Stimulated activated CD4-positive, alpha-beta T cell treated with anti-CD3 and anti-CD28 coated beads, Interleukin-2, amount 100 ng/mL, for 48 hours (primary cell): ENCODE measurements at regions not wholly inside any gene's neighbourhood (a gene's known extent, or its start where the extent isn't known, plus 50 kb on each side); places are given as distances from the start of the nearest gene placed in this dataset.
A peak's percentile ranks its signal among the peaks of the same experiment; 100 is the strongest.
"Not testable (repeated sequence)": the region's sequence is repeated elsewhere in the genome, so short reads cannot be mapped to it uniquely, and the experiment has no call there.

Experiments
- DNase-seq, 2 donors: peaks; one replicate each; pipeline ENCODE4 v3.0.0-alpha.2; 2020

DNA sequence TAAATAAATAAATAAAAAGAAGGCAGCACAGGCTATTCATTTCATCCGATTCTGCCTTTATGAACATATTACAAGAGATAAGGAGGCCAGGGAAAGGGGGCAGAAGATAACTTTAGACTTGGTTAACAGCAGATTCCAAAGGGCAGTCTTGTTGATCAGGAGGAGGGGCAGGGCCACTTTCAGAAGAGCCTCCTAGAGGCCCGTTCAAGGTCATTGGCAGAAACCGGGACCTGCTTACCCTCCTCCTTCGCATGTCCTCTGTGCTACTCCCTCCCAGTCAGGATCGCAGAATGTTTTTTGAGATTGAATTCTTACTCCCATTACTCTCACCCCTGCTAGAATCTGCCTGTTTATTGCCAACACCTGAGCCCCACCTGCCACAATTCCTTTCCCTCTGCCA is 217.0 kb upstream of the IPO5 start:
- no peak for DNase-seq

DNA sequence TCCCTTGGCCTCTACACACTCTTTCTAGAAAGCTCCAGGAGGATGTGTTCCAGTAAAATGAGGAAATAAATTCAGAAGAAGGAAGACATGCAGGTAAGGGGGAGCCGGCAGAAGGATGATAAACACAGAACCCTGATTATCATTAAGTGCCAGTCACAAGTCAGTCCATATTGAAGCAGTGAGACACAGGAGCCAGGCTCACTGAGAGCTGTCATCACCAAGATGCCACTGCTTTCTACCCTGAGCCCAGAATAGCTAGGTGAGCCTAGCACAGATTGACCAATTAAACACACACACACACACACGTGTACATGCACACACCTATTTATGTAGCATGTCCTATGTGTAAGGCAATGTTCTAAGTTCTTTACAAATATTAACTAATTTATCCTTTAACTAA is 211.4 kb upstream of the IPO5 start:
- DNase-seq, result no peak

DNA sequence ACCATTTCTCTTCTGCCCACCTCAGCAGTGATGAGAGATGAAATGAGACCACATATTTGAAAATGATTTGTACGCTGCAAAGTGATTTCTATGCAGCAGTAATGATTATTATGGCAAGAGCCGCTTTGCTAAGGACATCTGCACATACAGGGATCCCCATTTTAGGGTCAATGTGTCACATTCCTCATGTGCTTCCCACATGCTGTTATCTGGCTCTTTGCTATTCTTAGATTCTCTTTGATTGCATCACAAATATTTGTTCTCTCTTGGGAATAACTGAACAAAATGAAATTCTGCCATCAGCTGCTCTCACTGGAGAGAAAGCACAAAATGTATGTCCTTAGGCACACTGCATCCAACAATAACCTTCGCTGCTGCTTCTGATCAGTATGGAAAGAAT is 209.5 kb upstream of the IPO5 start:
- DNase-seq, result no peak

DNA sequence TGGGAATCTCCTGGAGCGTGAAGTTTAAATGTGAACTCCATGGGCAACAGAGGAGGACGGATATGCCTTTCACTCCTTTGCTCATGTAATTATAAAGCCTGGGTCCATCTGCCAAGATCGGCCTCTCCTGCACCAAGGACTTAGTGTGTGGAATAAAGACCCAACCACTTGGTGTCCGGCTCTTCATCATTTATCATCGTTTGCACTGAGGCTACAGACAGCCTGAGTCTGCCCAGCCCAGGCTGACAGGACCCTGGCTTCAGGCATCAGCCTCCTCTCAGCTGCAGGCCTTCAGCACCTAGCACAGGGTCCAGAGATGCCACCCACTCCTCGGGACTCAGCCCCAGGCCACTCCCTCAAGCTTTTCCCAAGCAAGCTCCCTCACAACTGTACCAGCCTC is 206.8 kb upstream of the IPO5 start:
- DNase-seq, result no peak

DNA sequence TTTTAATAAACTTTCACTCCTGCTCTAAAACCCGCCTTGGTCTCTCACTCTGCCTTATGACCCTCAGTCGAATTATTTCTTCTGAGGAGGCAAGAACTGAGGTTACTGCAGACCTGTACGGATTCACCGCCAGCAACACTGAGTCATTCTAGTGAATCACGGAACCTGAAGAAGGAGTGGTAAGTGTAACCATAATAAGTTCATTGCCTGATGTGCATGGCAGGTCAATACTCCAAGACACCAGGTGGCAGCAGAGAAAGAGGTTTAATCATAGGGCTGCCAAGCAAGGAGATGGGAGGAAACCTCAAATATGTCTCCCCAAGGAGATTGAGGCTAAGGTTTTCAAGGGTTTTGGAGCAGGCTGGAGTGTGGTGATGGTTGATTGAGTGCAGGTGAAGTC is 204.3 kb upstream of the IPO5 start:
- no peak for DNase-seq

DNA sequence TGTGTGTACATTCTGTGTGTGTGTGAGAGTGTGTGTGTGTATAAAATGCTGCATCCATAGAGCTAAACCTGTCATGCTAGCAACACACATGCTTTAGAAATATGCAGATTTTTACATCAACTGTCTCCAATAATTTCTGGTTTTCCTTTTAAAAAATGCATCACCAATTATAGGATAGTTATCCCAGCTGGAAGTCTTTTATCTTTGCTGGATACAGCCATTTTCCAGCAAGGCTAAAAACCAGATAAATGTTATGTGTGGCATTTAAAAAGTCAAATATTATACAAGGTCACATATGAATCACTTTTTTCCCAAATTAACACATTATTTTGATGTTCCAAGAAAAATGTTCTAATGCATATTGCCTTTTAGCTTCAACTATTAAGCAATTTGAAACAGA is 202.0 kb upstream of the IPO5 start:
- no peak for DNase-seq

DNA sequence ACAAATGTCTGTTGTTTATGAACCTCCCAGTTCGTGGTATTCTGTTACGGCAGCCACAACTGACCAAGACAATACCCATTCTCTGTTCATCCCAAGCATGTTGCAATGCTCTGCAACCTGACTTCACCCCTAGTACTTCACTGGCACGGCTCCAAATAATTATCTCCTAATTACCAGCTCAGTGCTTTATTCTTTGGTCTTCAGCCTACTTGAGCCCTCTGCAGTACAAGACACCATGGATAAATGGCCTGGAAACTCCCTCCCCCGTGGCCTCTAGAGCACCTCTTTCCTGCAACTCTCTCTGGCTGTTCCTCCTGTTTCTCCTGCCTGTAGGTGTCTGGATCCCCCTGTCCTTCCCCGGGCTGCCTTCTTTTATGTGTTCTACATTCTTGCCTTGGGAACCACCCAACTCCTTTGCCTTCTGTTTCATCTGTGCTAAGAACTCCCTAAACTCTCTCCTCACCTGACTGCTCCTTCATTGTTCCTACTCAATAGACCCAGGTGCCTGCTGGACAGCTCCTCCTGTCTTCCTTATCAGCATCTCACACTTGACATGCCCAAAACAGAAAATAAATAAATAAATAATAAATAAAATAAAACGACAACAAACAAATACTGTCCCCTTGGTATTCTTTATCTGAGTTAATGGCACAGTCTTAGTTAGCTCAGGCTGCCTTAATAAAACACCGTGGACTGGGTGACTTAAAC is 200.4 kb upstream of the IPO5 start:
- no peak for DNase-seq

DNA sequence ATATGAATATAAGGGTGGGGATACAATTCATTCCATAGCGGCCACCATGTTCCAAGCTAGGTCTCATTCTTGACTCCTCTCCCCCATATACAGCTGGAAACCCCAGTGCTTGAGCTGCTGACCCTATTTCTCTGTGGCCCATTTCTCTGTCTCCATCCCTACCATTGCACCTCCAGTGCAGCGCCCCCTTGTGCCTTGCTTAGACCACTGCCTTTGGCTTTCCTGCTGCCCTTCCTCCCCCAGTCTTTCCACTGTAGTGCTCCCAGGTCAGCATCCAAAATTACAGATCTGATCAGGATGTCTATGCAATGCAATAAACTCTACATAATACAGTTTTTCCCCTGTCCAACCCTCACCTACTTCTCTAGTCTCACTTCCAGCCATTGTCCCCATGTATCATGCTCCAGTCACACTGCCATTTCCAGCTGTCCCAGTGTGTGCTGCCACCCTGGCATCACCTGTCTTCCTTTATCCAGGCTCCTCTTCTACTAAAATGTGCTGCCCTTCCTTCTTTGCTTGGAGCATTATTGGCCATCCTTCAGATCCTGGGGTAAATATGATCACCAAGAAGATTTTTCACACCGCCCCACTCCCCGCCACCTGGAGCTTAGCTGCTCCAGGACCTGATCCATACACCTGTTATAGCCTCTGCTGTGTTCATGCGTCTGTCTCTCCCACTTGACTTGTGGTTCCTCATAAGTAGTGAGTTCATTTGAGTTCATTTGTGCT is 199.4 kb upstream of the IPO5 start:
- DNase-seq, result peak in 1 of 2 donors; percentile 1

DNA sequence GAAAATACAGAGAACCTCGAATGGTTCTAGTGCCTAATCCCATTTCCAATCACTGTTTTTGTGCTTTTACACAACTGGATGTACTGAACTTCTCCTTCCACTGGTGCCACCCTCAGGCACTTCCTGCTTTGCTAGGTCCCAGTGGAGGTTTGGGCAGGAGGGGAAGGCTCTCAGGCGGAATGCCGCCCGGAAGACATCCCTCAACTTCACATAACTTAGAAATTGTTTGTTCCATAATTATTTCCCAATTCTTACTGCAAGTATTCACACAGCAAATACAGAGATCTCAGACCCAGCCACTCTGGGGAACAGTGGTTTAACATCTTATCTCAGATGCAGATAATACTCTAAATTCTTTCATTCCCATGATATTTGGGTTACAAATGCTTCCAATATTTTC is 195.7 kb upstream of the IPO5 start:
- no peak for DNase-seq

DNA sequence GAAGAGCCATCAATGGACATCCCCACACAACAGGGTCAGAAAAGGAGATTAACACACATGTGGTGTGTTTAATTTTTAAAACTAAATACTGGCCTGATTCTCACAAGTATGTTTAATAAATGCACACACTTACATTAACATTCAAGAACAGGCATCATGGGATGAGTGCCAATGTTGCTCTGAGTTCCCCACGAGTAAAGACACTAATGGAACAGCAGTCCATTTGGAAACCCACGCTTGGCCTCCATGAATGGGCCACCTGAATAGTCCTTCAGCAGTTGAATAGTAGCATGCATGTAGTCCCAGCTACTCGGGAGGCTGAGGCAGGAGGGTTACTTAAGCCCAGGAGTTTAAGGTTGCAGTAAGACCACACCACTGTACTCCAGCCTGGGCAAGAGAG is 195.2 kb upstream of the IPO5 start:
- no peak for DNase-seq

DNA sequence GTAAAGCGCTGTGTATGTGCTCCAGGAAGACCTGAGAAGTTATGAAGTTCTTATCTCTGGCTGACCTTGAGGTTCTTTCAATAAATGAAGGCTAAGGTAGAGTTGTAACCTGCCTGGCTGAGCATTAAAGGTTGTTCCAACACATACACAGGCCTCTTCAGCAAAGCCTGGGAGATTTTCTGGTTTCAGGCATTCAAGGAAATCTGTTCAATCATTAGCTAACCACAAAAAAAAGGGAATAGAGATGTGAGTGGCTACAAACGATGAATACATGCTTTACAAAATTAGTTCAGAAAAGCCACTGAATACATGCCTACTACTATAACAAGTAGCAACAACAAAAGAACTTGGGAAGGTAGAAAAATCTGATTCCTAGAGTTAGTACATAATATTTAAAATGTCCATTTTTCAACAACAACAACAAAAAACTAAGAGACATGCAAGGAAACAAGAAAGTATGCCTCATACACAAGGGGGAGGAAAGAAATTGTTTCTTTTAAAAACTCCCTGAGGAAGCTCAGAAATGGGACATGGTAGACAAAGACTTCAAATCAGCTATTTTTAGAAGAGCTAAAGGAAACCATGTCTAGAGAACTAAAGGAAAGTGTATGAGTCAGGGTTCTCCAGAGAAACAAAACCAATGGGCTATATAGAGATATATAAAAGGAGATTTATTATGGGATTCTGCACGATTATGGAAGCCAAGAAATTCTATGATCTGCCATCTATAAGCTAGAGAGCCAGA is 191.5 kb upstream of the IPO5 start:
- DNase-seq, result no peak

DNA sequence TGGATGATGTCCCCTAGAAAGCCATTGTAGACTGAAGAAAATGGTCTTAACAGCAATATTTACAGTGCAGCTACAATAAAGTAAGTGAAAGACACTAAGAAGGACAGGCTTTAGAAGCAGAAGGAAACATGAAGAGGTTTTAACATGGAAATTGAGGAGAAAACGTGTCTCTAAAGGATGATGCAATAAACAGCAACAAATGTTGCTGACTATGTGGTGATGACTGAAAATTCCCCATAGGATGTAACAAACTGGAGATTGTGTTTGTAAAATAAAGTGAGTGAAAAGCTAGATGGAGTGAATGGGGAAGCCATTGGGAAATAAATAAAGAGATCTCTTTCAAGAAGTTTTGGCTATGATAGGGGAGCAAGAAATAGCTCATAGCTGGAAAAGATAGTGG is 186.7 kb upstream of the IPO5 start:
- DNase-seq, result no peak

DNA sequence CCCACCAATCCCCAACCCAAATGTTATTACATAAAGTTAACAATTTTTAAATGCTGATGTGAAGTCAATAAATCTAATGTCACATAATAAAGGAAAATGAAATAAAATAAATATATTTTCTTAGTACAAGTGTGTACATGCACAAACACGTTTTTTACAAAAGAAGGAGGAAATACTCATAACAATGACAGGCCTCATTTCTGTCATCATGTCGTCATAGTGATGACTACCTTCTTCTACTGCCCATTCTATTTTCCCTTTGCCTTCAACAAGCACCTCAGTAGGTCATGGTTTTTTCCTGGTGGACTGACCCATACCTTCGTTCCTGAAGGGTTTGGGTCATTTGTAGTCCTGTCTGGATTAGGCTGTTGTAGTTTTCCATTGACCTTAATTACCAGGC is 185.3 kb upstream of the IPO5 start:
- no peak for DNase-seq

DNA sequence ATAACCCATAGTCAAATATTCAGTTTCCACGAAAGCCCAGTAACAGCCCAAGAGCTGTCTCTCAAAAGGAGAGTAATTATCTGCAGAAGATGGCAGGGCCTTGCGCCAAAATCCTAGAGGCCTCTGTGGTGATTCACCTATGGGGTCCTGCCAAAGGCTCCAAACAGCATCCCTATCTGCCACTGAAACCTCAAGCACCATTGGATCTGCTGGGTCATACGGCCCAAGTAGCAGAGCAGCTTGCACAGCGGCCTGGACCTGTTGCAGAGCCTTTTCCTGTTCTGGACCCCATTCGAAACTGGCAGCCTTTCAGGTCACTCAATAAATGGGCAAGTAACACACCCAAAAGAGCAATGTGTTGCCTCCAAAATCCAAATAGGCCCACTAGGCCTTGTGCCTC is 183.2 kb upstream of the IPO5 start:
- not testable (repeated sequence) for DNase-seq

DNA sequence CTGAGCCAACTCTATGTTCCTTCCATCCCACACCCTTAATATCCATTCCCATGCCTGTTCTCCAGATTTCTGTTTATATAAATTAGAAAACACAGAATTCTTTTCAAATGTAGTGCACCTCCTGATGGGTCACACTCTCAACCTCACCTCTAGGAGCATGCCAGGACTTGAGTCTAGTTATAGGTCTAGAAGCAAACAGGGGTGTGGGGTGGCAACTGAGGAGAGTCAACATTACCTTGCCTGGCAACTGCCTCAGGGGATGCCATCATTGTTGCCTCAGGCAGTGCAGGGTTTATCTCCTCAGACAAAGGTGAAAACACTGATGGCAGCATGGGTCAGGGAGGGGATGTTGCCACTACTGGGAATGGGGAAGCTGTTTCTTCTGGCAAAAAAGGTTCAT is 181.0 kb upstream of the IPO5 start:
- DNase-seq, result not testable (repeated sequence)

DNA sequence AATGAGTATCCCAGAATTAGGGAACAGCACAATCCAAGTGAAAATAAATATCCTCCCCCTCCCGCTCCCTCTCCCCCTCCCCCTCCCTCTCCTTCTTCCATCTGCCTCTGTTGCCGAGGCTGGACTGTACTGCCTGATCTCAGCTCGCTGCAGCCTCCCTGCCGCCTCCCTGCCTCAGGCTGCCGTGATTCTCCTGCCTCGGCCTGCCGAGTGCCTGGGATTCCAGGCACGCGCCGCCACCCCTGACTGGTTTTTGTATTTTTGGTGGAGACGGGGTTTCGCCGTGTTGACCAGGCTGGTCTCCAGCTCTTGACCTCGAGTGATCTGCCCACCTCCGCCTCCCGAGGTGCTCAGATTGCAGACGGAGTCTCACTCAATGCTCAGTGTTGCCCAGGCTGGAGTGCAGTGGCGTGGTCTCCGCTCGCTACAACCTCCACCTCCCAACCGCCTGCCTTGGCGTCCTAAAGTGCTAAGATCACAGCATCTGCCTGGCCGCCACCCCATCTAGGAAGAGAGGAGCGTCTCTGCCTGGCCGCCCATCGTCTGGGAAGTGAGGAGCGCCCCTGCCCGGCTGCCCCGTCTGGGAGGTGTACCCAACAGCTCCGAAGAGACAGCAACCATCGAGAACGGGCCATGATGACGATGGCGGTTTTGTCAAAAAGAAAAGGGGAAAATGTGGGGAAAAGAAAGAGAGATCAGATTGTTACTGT is 178.9 kb upstream of the IPO5 start:
- DNase-seq, result not testable (repeated sequence)

DNA sequence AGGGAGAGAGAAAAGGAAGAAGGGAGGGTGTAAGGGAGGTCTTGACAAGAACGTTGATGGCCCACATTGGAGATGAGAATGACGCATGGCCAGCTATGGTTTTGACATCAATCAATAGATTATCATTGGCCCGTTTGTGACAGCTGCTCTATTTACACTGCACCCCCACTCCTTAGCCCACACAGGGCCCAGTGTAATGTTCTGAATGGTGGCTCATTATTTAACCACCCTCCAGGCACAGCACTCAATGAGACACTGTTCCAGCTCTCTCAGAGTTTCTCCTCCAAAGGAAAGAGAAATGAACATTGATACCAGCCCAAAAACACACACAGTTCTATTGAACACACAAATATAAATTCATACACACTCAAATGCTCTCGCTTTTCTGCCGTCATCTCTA is 173.0 kb upstream of the IPO5 start:
- DNase-seq, result no peak

DNA sequence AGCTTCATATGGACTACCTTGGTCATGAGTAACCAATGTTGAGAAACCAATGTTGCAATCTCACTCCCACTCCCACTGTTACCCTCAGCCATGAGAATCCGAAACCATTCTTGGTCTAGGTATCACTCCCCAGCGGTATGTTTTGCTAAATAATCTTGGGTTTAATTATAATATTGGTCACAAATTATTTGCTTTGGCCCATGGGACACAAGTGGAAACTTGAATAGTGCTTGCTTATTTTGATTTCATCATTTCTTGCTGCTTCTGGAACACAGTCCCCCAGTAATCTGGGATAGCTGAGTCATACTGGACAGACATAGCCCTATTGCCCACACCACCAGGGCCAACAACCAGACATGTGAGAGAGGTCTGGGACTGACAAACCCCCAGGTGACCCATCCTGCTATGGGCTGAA is 171.6 kb upstream of the IPO5 start:
- no peak for DNase-seq

DNA sequence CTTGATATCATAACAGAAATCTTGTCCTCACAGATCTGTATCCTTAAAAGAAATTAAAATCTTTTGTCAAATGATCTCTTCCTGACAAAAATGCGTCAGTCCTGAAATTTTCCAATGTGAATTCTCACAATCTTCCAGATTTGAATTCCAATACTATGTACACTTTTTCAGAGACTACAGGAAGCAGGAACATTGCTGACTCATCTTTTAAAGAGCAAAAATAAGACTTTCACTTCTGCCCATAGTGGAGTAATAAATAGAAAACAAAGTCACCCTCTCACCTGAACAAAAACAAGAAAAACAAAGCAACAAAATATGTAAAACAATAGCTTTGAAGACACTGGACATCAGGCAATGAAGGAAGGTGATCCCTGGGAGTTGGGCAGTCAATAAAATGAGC is 167.0 kb upstream of the IPO5 start:
- DNase-seq, result no peak

DNA sequence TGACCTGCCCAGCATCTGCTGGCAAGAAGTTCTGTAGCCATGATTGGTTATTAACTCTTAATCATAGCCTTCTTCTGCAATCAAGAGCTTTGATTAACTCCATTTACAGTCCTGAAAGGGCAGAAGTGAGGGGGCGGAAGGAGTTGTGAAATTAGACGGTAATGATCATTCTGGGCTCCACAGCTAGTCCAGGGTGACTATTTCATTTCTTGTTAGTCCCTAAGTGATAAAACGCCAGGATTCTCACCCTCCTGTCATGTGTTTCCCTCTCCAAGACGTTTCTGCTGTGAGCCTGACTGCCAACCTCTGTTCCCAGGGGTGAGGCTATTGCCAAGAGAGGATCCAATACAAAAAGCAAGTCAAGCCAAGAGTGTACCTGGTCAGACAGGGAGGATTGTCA is 155.9 kb upstream of the IPO5 start:
- no peak for DNase-seq

DNA sequence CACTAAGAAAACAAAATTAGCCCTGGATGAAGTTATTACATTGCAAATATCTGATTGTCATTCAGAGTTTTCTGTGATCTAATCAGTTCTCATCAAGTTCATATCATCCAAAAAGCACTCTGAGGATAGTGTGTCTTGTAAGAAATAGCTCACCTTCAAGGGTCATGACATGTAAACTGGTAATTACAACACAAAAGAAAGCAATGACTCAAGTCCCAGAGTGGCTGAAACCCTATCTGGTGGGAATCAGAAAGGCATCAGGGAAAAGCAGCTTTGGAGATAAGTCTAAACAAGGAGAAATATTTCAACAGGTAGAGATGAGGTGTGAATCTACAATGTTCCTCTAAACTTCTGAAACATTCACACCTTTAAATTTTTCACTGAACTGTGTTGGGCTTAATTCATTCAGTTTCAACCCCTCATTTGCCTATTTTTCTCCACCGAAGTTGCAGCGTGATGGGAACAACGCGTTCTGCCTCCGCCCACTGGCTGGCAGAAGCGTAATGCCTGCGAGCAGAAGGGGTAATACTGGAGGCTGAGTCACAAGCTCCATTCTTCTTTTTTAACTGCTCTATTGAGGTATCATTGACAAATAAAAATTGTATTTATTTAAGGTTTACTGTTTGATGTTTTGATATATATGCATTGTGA is 155.2 kb upstream of the IPO5 start:
- no peak for DNase-seq

DNA sequence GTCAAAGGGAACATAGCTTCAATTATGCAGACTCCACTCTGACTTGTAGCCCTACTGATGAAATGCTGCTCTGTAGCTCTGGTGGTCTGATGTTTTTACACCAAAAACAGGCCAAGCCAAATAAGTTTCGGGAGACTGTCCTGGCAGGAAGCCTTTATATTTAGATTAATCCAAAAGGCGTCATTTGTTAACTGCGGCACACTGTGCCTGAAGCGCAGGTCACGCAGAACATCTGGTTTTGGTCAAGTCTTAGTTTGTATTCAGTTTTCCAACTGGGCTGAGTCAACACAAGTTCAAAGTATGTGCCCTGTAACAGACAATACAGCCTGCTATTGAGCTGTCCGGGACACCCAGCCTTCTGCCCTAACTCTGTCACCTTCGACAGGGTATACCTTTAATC is 154.6 kb upstream of the IPO5 start:
- no peak for DNase-seq

DNA sequence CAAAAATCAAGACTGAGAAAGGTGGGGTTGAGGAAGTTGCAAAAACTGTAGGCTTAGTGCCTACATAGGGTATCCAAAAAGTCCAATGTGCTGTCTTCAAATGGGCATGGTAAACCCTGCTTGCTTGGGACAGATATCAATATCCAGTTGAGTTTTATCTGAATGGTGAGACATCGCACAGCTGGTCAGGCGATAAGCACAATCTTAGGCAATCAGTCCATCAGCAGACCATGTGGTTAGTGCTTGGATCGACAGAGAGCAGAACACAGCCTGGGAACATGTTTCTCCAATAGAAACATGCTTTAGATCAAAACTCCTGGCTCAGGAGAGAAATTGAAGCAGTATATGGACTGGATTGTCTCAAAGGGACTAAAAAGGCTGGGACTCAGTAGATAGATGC is 151.3 kb upstream of the IPO5 start:
- DNase-seq, result no peak
